NCI-H2029 (cell line): ENCODE measurements at regions not wholly inside any gene's neighbourhood (a gene's known extent, or its start where the extent isn't known, plus 50 kb on each side); places are given as distances from the start of the nearest gene placed in this dataset.

Source experiments
- DNase-seq: peaks from one replicate; lab custom pipeline; 2025; lab: John Stamatoyannopoulos, UW

GRCh38 chr12:74816398-74817175 is 279.0 kb downstream of the ATXN7L3B start:
- no peak for DNase-seq

GRCh38 chr12:74817499-74817898 is 279.9 kb downstream of the ATXN7L3B start:
- DNase-seq: no peak

GRCh38 chr12:74818412-74818811 is 280.8 kb downstream of the ATXN7L3B start:
- DNase-seq: no peak

DNA sequence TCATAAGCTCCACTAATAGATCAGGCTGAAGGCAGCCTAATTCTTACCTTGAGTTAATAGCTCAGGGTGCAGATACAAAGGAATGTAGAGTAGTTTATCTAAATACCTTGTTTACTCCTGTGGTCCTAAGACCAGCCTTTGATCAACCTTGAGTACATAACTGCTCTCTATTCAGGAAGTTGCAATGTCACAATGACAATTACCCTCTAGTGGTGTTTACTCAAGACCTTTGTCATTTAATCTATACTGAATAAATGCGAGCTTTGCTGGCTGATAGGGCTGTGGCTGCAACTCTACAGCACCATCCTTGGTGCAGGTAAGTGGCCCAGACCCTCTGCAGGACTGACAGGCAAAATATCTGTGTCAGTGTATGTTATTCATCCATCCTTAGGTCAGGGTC is 282.7 kb downstream of the ATXN7L3B start:
- no peak for DNase-seq

DNA sequence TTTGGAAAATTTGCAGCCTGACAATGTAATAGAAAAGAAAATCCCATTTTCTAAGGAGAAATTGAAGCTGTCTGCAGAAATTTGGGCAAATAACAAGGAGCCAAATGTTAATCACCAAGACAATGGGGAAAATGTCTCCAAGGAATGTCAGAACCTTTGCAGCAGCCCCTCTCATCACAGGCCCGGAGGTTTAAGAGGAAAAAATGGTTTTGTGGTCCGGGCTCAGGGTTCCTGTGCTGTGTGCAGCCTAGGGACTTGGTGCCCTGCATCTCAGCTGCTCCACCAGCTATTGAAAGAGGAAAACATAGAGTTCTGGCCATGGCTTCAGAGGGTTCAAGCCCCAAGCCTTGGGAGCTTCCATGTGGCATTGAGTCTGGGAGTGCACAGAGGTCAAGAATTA is 298.9 kb downstream of the ATXN7L3B start:
- no peak for DNase-seq

DNA sequence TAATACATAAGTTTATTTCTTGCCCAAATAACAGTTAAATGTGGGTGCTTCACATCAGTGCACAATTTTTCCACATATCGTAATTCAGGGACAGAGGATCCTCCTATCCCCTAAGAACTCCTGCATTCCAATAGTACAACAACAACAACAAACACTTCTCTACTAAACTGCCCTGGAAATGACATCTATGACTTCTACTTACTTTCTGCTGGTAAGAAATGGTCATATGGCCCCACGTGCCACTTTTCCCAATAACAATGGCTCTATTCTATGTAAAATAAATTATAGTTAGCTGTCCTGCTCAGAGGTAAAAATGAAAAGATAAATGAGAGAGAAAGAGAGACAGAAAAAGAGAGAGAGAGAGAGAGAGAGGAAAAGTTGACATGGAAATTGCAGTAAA is 308.5 kb downstream of the ATXN7L3B start:
- no peak for DNase-seq

DNA sequence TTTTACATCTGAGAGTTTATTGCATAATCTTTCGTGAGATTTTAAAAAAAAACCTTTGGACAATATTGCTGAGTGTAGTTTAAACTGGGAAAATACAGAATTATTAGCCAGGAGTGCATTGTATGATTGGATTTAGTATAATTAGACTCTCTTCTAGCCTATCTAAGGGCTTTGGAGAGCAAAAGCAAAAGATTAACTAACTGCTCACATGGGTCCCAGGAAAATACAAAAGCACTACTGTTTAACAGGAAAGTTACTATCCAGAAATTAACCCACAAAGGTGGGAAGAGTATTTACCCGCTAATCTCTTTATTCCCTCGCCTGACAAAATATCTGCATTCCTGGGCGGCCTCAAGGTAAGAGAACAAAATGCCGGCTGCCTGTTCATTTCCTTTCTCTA is 309.5 kb downstream of the ATXN7L3B start:
- no peak for DNase-seq

DNA sequence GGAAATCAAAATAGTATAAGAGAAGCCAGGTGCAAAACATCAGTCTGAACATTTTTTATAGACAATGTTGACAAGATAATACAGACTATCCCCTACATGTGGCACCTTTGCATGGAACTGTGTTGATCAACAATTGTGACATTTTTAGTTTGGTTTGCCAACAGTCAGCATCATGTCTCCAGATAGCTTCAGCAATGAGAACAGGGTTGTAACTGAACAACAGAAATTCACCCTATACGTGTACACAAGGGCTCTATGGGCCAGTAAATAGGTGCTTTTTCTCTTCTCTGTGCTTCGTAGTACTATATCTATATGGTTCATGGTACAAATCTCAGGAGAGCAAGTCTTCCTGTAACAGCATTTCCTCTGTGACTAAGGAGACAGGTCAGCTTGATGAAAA is 310.4 kb downstream of the ATXN7L3B start:
- no peak for DNase-seq

- DNase-seq: no peak
Observed at GRCh38 chr12:74849801-74850200, 312.2 kb downstream of the ATXN7L3B start.

DNA sequence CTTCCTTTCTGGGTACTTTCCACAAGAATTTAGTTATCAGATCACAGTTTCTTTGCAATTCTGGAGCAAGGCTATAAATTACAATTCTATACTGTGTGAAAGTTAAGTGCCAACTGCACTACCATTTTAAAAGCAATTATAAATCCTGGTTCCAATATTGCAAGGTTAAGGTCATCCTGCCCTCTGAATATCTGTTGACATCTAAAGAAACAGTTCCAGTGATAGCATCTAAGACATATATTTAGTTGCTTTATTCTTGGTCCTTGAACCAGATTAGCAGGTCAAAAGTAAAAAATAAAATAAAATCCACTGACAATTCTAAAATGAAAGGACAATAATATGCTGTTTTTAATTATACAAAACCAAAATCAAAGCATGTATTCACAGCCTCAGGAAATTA is 334.2 kb downstream of the ATXN7L3B start:
- no peak for DNase-seq

DNA sequence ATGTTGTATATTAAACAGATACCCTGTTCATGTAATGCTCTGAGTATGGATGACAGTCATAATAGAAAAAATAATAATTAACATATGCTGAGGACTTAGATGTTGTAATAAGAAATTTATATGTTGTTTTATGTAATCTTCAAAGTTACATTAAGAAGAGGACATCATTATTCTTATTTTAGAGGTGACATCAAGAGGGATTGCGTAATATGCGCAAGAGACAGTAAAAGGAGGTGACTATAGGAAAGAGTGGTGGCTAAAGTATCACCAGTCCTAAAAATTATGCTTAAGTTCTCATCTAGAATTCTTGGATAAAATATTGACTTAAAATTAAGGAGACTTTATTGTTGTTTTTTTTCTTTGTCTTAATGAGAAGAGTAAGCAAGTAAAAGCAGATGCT is 323.9 kb downstream of the KCNC2 start:
- DNase-seq: no peak

DNA sequence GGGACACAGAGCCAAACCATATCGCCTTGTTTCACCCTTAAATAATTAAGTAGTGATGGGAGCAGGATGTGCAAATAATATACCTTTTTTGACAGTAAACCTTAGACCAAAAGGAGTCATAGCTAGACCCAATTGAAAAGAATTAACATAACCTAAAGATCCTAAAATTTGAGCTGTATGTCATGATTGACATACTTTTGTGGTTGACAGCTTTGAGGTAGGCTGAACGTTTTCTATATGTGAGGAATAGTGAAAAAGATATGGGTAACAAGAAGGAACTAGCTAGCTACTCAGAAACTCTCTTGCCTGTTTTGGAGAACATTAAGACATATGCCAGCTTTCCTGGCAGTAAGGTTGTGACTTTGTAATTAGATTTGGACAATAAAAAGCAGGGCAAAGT is 320.6 kb downstream of the KCNC2 start:
- DNase-seq: no peak

GRCh38 chr12:74889563-74890236 is 319.9 kb downstream of the KCNC2 start:
- no peak for DNase-seq

DNA sequence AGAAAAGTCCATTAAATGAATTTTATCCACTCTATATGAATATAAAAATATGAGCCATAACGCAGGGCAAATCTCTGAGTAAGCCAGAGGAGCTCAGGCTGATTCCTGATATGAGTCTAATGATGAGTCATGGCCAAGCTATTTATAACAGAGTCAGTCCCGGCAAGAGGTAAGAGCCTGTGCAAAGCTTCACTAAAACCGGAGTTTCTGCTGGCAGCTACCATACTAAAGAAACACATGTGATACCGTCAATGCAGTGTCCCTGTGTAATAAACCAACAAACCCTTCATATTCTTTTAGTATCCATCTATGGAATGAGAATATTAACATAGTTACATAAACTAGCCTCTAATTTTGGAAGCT is 319.4 kb downstream of the KCNC2 start:
- DNase-seq: no peak

- DNase-seq: no peak
Observed at GRCh38 chr12:74891083-74891668, 318.5 kb downstream of the KCNC2 start.

GRCh38 chr12:74892057-74892633 is 317.5 kb downstream of the KCNC2 start:
- DNase-seq: no peak

- DNase-seq: no peak
Observed at GRCh38 chr12:74896186-74896585, 313.5 kb downstream of the KCNC2 start.

- DNase-seq: no peak
Observed at GRCh38 chr12:74897425-74898211, 312.0 kb downstream of the KCNC2 start.

- DNase-seq: no peak
Observed at GRCh38 chr12:74899031-74899829, 310.4 kb downstream of the KCNC2 start.

DNA sequence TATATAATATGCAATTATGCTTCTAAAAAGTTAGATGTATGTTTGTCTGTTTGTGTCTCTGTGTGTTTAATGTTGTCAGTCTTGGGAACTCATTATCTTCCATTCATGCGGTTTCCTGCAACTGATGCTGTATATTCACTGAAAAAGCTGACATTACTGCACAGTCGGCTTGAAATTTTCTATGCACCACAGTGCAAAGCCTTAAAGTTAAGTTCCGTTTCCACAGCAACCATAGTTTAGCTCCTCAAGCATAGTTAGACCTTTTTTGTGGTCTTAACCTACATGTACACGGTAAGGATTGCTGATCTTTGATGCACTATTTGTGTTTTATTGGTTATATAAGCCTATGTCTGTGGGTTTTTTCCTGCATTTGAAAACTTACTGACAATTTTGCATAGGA is 309.4 kb downstream of the KCNC2 start:
- DNase-seq: no peak

- no peak for DNase-seq
Observed at GRCh38 chr12:74903522-74903921, 306.1 kb downstream of the KCNC2 start.
